AG04450 (cell line): ENCODE measurements at regions not wholly inside any gene's neighbourhood (a gene's known extent, or its start where the extent isn't known, plus 50 kb on each side); places are given as distances from the start of the nearest gene placed in this dataset.

Experiments
- CTCF ChIA-PET: fragments of 300-600, 350-600 bp; formaldehyde crosslinking; extraction: SDS; loops from one replicate; lab custom pipeline; 2022; ENCODE audit warnings: antibody characterized with exemption, inconsistent platforms; lab: Charles Lee
- POLR2A ChIA-PET: fragments of 350-600 bp; formaldehyde crosslinking; extraction: SDS; loops from one replicate; lab custom pipeline; 2021; ENCODE audit warnings: antibody characterized with exemption, inconsistent platforms; lab: Yijun Ruan, JAX
- DNase-seq: peaks from one replicate; pipeline ENCODE4 v3.0.0-alpha.2; 2011; ENCODE audit warnings: low read depth, low spot score
- H3K27ac ChIP-seq: one replicate; pipeline ENCODE4 v1.5.1; 2012; ENCODE audit warnings: low read depth, low read length, control low read depth
- H3K27me3 ChIP-seq: one replicate; pipeline ENCODE4 v1.6.0; 2012; ENCODE audit warnings: low read length; ENCODE audit not compliant: control insufficient read depth, insufficient read depth
- H3K4me3 ChIP-seq: 2 replicates; pipeline ENCODE4 v1.5.1; 2011; ENCODE audit warnings: mild to moderate bottlenecking, low read depth, low read length, control low read depth
- H3K9me3 ChIP-seq: 2 replicates; pipeline ENCODE4 v1.5.1; 2012; ENCODE audit warnings: low read length; ENCODE audit not compliant: control insufficient read depth, insufficient read depth
- TF ChIP-seq, protein P1 (sequence below): IDR thresholded peaks from 2 replicates; pipeline ENCODE4 v1.5.1; 2011; ENCODE audit warnings: low read depth, low read length, control low read depth, inconsistent platforms

DNA sequence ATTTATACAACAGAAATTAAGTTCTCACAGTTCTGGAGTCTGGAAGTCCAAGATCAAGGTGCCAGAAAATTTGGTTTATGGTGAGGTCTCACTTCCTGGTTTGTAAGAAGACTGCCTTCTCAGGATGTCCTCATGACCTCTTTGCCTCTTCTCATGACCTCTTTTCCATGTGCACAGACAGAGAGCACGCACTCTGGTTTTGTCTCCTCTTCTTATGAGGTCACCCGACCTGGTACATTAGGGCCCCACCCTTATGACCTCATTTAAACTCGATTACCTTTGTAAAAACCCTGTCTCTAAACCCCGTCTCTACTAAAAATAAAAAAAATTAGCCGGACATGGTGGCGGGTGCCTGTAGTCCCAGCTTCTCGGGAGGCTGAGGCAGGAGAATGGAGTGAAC is 155.9 kb downstream of the KIT start:
- TF ChIP-seq, protein P1, sequence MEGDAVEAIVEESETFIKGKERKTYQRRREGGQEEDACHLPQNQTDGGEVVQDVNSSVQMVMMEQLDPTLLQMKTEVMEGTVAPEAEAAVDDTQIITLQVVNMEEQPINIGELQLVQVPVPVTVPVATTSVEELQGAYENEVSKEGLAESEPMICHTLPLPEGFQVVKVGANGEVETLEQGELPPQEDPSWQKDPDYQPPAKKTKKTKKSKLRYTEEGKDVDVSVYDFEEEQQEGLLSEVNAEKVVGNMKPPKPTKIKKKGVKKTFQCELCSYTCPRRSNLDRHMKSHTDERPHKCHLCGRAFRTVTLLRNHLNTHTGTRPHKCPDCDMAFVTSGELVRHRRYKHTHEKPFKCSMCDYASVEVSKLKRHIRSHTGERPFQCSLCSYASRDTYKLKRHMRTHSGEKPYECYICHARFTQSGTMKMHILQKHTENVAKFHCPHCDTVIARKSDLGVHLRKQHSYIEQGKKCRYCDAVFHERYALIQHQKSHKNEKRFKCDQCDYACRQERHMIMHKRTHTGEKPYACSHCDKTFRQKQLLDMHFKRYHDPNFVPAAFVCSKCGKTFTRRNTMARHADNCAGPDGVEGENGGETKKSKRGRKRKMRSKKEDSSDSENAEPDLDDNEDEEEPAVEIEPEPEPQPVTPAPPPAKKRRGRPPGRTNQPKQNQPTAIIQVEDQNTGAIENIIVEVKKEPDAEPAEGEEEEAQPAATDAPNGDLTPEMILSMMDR = no peak
- POLR2A ChIA-PET = no interaction called here
- H3K9me3 ChIP-seq = no peaks in the 10 kb centered on the region
- no peak overlapping the region for H3K27ac ChIP-seq
- CTCF ChIA-PET = no interaction called here
- H3K27me3 ChIP-seq = no peaks in the 10 kb centered on the region
- DNase-seq = no peak
- no peak overlapping the region for H3K4me3 ChIP-seq

DNA sequence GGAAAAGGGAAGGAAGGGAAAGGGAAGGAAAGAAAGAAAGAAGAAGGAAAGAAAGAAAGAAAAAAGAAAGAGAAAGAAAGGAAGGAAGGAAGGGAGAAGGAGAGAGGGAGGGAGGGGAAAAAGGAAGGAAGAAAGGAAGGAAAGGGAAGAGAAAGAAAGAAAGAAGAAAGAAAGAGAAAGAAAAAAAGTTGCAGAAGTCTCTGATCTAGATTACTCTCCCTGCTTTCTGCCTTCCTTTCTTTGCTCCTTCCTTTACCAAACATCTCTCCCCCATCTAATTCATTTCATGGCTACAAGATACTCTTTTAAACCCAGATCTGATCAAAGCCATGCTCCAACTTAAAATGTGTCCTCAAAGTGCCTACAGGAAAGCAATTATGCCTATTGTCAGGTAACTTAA is 148.6 kb downstream of the KIT start:
- ChIA-PET CTCF (no interaction called here), POLR2A (no interaction called here)
- TF ChIP-seq, protein P1 = no peak
- no peaks in the 10 kb centered on the region for H3K27me3 ChIP-seq
- H3K4me3 ChIP-seq = no peak overlapping the region
- DNase-seq = no peak
- H3K27ac ChIP-seq = no peak overlapping the region
- no peaks in the 10 kb centered on the region for H3K9me3 ChIP-seq

DNA sequence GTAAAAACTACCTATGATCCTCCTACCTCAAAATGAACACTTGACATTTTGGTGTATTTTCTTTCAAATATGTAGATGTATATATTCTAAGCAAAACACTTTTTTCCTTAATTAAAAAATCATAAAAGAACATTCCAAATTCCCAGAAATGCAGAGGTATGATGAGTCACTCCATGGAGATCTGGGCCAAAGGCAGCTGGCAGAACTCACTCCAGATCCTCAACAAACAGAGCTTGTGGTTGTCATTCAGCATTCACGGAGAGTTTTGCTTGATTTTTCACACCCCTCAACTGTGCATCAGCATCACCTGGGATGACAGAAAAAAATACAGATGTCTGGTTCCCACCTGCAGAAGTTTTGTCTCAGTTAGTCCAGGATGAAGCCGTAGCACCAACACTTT is 144.6 kb downstream of the KIT start:
- Histone ChIP-seq H3K4me3 (no peak overlapping the region), H3K27me3 (no peaks in the 10 kb centered on the region), H3K9me3 (no peaks in the 10 kb centered on the region), H3K27ac (no peak overlapping the region)
- ChIA-PET CTCF (interaction anchor here (0.6 kb wide), 1 partner anchor 74 kb away, joined by 10 read pairs; no protein-coding TSS in a partner anchor), POLR2A (no interaction called here)
- TF ChIP-seq, protein P1 = no peak
- no peak for DNase-seq

DNA sequence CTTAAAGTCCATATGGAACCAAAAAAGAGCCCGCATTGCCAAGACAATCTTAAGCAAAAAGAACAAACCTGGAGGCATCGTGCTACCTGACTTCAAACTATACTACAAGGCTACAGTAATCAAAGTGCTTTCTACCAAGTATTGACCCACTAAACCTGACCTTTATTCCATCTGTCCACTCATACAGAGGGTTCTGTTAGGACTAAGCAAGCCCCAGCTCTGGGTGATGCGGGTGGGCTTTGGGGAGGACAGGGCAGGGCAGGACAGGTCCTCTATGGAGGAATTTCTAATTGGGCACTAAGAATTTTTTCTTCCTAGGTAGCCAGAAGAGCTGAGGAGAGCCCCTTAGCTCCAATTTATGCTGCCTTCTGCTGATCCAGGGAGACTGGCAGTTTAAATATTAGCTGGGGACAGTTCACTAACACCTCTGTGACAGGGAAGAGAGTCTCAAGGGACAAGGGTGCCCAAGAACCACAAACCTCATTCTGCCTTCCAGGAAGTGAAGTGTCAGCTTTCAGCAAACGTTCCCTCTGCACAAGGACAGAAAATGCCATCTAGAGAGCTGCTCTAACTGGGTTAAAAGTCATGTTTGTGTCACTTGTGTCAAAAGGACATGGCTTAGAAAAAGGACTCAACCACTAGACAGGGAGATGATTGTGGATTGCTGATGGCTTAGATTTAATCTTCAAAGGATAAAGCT is 143.2 kb downstream of the KIT start:
- DNase-seq = no peak
- Histone ChIP-seq H3K27me3 (no peaks in the 10 kb centered on the region), H3K27ac (no peak overlapping the region), H3K9me3 (no peaks in the 10 kb centered on the region), H3K4me3 (no peak overlapping the region)
- TF ChIP-seq, protein P1 = no peak
- CTCF ChIA-PET = no interaction called here
- POLR2A ChIA-PET = no interaction called here

DNA sequence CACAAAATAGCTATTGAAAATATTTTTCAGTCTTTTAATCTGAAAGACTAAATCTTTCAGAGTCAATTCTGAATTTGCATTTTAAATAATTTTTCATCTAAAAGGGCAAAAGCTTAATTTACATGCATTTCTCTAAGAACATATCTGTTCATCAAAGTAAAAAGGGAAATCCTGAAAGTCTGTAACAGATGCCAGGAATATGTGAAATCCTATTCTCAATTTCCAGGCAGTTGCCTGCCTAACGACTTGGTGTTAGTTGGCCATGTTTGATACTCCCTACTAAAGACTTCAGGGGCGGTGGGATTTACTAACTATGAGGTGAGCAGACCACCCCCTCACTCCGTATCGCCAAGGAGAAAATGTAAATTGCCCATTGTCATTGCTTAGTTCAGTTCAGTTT is 136.8 kb downstream of the KIT start:
- H3K27ac ChIP-seq = no peak overlapping the region
- H3K27me3 ChIP-seq = no peaks in the 10 kb centered on the region
- TF ChIP-seq, protein P1 = no peak
- no peaks in the 10 kb centered on the region for H3K9me3 ChIP-seq
- no peak overlapping the region for H3K4me3 ChIP-seq
- no peak for DNase-seq
- CTCF ChIA-PET = no interaction called here
- POLR2A ChIA-PET = no interaction called here
